SU-DHL-6 (cell line): ENCODE measurements at regions not wholly inside any gene's neighbourhood (a gene's known extent, or its start where the extent isn't known, plus 50 kb on each side); places are given as distances from the start of the nearest gene placed in this dataset.
"Not testable (repeated sequence)": the region's sequence is repeated elsewhere in the genome, so short reads cannot be mapped to it uniquely, and the experiment has no call there.

ENCODE experiments used
- H2AFZ ChIP-seq: fragments of 200-600 bp; sonication (generic); 2 replicates; pipeline ENCODE4 v1.6.1; 2014; ENCODE audit warnings: low read depth, mild to moderate bottlenecking, moderate library complexity, mixed read lengths, antibody characterized with exemption, low read length; ENCODE audit not compliant: severe bottlenecking
- H3F3A ChIP-seq: fragments of 200-600 bp; shearing (Covaris generic); 2 replicates; pipeline ENCODE4 v1.6.0; 2016; ENCODE audit warnings: antibody characterized with exemption, mild to moderate bottlenecking; ENCODE audit not compliant: insufficient read depth
- H3K27ac ChIP-seq: fragments of 200-600 bp; sonication (generic); 2 replicates; pipeline ENCODE4 v1.5.1; 2016; ENCODE audit warnings: low read depth, mild to moderate bottlenecking, low read length, moderate library complexity, mixed read lengths
- H3K27me3 ChIP-seq: fragments of 200-600 bp; sonication (generic), shearing (Covaris generic); 2 replicates; pipeline ENCODE4 v1.6.0; 2014; ENCODE audit warnings: mild to moderate bottlenecking, low read length
- H3K36me3 ChIP-seq: fragments of 200-600 bp; sonication (generic); 2 replicates; pipeline ENCODE4 v1.6.1; 2014; ENCODE audit warnings: mild to moderate bottlenecking, low read length, mixed read lengths
- H3K4me2 ChIP-seq: fragments of 300-600, 200-600 bp; shearing (Covaris generic), sonication (generic); 2 replicates; pipeline ENCODE4 v1.6.0; 2014; ENCODE audit warnings: low read length, low read depth, mild to moderate bottlenecking; ENCODE audit not compliant: poor library complexity, severe bottlenecking
- H3K4me3 ChIP-seq: fragments of 200-600 bp; sonication (generic); 2 replicates; pipeline ENCODE4 v1.5.1; 2014; ENCODE audit warnings: antibody characterized with exemption, low read length, mild to moderate bottlenecking, mixed read lengths; ENCODE audit not compliant: insufficient read depth, poor library complexity, severe bottlenecking
- H3K79me2 ChIP-seq: fragments of 200-600 bp; sonication (generic); 2 replicates; pipeline ENCODE4 v1.6.1; 2014; ENCODE audit warnings: mild to moderate bottlenecking, low read length, moderate library complexity; ENCODE audit not compliant: insufficient read depth
- H3K9ac ChIP-seq: fragments of 200-600 bp; sonication (generic); 2 replicates; pipeline ENCODE4 v1.7.0; 2014; ENCODE audit warnings: mild to moderate bottlenecking, low read length
- H3K9me2 ChIP-seq: fragments of 200-600 bp; sonication (generic); replicated peaks from 2 replicates; pipeline ENCODE4 v1.6.1; 2014; ENCODE audit warnings: low read length; ENCODE audit not compliant: insufficient read depth
- H3K9me3 ChIP-seq: fragments of 200-600 bp; sonication (generic); 2 replicates; pipeline ENCODE4 v1.6.1; 2014; ENCODE audit warnings: low read length, mixed read lengths; ENCODE audit not compliant: insufficient read depth
- H4K20me1 ChIP-seq: fragments of 200-600 bp; sonication (generic); 2 replicates; pipeline ENCODE4 v1.6.1; 2014; ENCODE audit warnings: low read depth, mild to moderate bottlenecking, antibody characterized with exemption, low read length, moderate library complexity, mixed read lengths
- EZH2phosphoT487 ChIP-seq: fragments of 200-600 bp; sonication (generic), shearing (Covaris generic); conservative IDR thresholded peaks from 2 replicates; pipeline ENCODE4 v1.6.1; 2018; ENCODE audit warnings: mild to moderate bottlenecking, antibody characterized with exemption, low read length, moderate library complexity, mixed read lengths
- TF ChIP-seq, protein P1 (sequence below): fragments of 200-600 bp; sonication (generic); IDR thresholded peaks from one replicate; pipeline ENCODE4 v1.5.1; 2017; ENCODE audit warnings: antibody characterized with exemption, mild to moderate bottlenecking, low read length, moderate library complexity; ENCODE audit not compliant: insufficient read depth, poor library complexity, severe bottlenecking

DNA sequence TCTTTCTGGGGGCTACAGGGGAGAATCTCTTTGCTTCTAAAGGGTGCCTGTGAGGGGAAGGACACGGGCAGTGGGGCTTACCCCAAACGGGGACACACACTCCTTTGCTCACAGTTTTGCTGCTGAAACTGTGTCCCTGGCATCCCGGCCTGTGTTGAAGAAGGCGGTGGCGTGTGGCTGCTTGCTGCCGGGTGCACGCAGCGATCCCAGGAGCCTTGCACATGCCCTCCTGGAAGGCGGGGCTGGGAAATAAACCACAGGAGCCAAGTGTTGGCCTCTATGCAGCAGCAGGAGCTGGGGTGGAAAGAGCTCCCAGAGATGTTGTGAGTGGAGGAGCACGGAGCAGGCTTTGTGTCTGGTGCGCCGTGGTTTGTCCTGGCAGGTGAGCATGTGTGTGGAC is 131.0 kb upstream of the CIBAR2 start:
- no peak overlapping the region for H3K4me2 ChIP-seq
- H3K9me2 ChIP-seq, result no peaks in the 10 kb centered on the region
- H2AFZ ChIP-seq, result no peak overlapping the region
- no peaks in the 10 kb centered on the region for H3K36me3 ChIP-seq
- no peaks in the 10 kb centered on the region for H3K27me3 ChIP-seq
- no peak overlapping the region for H3K27ac ChIP-seq
- H4K20me1 ChIP-seq, result no peaks in the 10 kb centered on the region
- H3K9me3 ChIP-seq, result no peaks in the 10 kb centered on the region
- H3K9ac ChIP-seq, result no peak overlapping the region
- TF ChIP-seq, protein P1, sequence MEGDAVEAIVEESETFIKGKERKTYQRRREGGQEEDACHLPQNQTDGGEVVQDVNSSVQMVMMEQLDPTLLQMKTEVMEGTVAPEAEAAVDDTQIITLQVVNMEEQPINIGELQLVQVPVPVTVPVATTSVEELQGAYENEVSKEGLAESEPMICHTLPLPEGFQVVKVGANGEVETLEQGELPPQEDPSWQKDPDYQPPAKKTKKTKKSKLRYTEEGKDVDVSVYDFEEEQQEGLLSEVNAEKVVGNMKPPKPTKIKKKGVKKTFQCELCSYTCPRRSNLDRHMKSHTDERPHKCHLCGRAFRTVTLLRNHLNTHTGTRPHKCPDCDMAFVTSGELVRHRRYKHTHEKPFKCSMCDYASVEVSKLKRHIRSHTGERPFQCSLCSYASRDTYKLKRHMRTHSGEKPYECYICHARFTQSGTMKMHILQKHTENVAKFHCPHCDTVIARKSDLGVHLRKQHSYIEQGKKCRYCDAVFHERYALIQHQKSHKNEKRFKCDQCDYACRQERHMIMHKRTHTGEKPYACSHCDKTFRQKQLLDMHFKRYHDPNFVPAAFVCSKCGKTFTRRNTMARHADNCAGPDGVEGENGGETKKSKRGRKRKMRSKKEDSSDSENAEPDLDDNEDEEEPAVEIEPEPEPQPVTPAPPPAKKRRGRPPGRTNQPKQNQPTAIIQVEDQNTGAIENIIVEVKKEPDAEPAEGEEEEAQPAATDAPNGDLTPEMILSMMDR, result no peak
- no peak for TF ChIP-seq EZH2phosphoT487
- no peaks in the 10 kb centered on the region for H3F3A ChIP-seq
- no peaks in the 10 kb centered on the region for H3K79me2 ChIP-seq
- no peak overlapping the region for H3K4me3 ChIP-seq

DNA sequence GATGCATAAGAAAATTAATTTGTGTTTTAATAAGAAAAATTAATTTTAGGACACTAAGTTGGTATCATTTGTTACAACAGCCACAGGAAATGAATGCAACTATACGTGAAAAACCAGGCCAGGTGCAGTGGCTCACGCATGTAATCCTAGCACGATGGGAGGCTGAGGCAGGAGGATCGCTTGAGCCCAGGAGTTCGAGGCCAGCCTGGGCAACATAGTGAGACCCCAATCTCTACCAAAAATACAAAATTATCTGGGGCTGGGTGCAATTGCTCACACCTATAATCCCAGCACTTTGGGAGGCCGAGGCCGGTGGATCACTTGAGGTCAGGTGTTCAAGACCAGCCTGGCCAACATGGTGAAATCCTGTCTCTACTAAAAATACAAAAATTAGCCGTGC is 132.2 kb upstream of the CIBAR2 start:
- H3F3A ChIP-seq, H3K27me3 ChIP-seq, H2AFZ ChIP-seq, H3K36me3 ChIP-seq, H3K4me2 ChIP-seq, H4K20me1 ChIP-seq, H3K9me2 ChIP-seq, H3K79me2 ChIP-seq, H3K27ac ChIP-seq, H3K4me3 ChIP-seq, H3K9me3 ChIP-seq, H3K9ac ChIP-seq: not testable (repeated sequence)

DNA sequence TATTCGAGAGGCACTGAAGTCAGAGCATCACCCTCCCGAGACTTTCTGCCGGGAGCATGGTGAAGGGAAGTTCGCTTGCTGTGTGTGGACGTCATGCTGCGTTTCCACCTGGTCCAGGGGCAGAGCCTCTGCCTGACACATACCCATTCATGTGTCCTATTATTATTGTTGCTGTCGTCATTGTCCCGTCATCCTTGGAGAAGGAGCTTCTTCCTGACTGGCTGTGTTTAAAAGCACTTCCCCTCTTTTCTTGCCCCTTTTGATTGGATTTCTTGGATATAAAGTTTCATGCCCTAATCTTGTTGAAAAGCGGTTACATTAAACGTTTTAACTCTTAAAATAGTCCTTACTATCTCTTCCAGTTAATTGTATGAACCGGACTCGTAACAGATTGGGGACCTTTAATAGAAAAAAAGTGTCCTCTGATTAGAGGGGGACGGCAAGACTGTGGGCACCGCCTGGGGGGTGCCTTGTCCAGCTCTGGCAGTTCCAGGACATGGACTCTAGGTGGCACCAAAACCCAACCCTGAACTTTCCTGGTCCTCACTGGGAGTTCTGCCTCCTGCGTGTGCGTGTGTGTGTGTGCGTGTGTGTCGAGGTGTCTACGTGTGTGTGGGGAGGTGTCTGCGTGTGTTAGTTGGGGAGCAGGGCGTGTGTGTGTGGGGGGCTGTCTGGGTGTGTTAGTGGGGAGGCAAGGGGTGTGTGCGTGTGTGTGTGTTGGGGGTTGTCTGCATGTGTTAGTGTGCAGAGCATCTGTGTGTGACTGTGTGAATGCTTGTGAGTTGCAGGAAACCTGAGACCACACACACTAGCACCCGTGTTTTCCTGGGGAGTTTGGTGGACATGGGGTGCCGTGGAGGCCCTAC is 133.3 kb upstream of the CIBAR2 start:
- Histone ChIP-seq H3K27me3 (no peaks in the 10 kb centered on the region), H4K20me1 (no peaks in the 10 kb centered on the region), H3K4me3 (no peak overlapping the region), H3F3A (no peaks in the 10 kb centered on the region), H3K9me2 (no peaks in the 10 kb centered on the region), H3K36me3 (no peaks in the 10 kb centered on the region), H3K9ac (no peak overlapping the region), H3K27ac (no peak overlapping the region), H3K79me2 (no peaks in the 10 kb centered on the region), H2AFZ (no peak overlapping the region), H3K4me2 (no peak overlapping the region), H3K9me3 (no peaks in the 10 kb centered on the region)
- TF ChIP-seq EZH2phosphoT487, result no peak
- TF ChIP-seq, protein P1, result peak; percentile 78

DNA sequence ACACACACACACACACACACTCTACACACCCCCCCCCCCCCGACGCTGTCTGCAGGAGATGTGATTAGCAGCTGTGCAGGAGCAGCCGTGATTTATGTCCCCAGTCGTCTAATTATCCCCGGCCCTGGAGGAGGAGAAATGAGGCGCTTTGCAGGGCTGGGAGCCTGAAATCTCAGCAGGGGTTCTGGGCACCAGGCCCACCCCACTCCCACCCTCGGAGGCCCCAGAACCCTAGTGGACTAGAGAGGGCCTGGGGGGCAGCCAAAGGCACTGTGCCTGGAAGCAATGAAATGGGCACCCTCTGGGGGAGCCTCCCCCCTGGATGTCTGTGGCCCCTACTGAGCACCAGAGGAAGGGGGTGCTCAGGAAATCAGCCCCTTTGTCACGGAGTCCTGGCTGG is 134.2 kb upstream of the CIBAR2 start:
- H3K36me3 ChIP-seq, result no peaks in the 10 kb centered on the region
- no peak overlapping the region for H3K9ac ChIP-seq
- H2AFZ ChIP-seq, result no peak overlapping the region
- H3K27me3 ChIP-seq, result no peaks in the 10 kb centered on the region
- no peaks in the 10 kb centered on the region for H4K20me1 ChIP-seq
- no peak overlapping the region for H3K4me2 ChIP-seq
- H3K79me2 ChIP-seq, result no peaks in the 10 kb centered on the region
- TF ChIP-seq EZH2phosphoT487, result no peak
- TF ChIP-seq, protein P1, result no peak
- H3K9me2 ChIP-seq, result no peaks in the 10 kb centered on the region
- no peak overlapping the region for H3K4me3 ChIP-seq
- no peak overlapping the region for H3K27ac ChIP-seq
- no peaks in the 10 kb centered on the region for H3K9me3 ChIP-seq
- H3F3A ChIP-seq, result no peaks in the 10 kb centered on the region
